ENCODE measurements at regions not wholly inside any gene's neighbourhood (a gene's known extent, or its start where the extent isn't known, plus 50 kb on each side); places are given as distances from the start of the nearest gene placed in this dataset.
A peak's percentile ranks its signal among the peaks of the same experiment; 100 is the strongest.

- TF ChIP-seq MAX (IDR thresholded peaks at IDR 0.05) = 0 out of 2 replicates have a peak, but pooled peaks have one; percentile 10
- TF ChIP-seq REST (IDR thresholded peaks at IDR 0.05; ENCODE audit: low read depth) = no peak
- TF ChIP-seq FOXM1 (IDR thresholded peaks at IDR 0.05; ENCODE audit: borderline replicate concordance, low read depth) = no peak
- TF ChIP-seq ZBTB7A (IDR thresholded peaks at IDR 0.05; ENCODE audit: low read depth) = 0 out of 2 replicates have a peak, but pooled peaks have one; percentile 11
- no peak for TF ChIP-seq TAF1 (IDR thresholded peaks at IDR 0.05; ENCODE audit: low read depth)
- no peak for TF ChIP-seq RAD21 (IDR thresholded peaks at IDR 0.05; ENCODE audit: low read depth)
- peak; percentile 76 for TF ChIP-seq USF1 (IDR thresholded peaks at IDR 0.05)
Observed at GRCh38 chr17:77451245-77451893, 310.6 kb downstream of the SEC14L1 start.

- TF ChIP-seq TEAD4 (IDR thresholded peaks at IDR 0.05) = no peak
- TF ChIP-seq USF1 (IDR thresholded peaks at IDR 0.05) = no peak
- TF ChIP-seq NFIC (IDR thresholded peaks at IDR 0.05) = no peak
- no peak for TF ChIP-seq TAF1 (IDR thresholded peaks at IDR 0.05; ENCODE audit: low read depth)
- no peak for TF ChIP-seq MAX (IDR thresholded peaks at IDR 0.05)
- TF ChIP-seq EP300 (IDR thresholded peaks at IDR 0.05; ENCODE audit: borderline replicate concordance) = no peak
- no peak for TF ChIP-seq CEBPB (IDR thresholded peaks at IDR 0.05)
Observed at GRCh38 chr17:77451894-77452852, 311.4 kb downstream of the SEC14L1 start.

- no peak for TF ChIP-seq YY1 (IDR thresholded peaks at IDR 0.05; ENCODE audit: low read depth)
- no peak for TF ChIP-seq TEAD4 (IDR thresholded peaks at IDR 0.05)
- no peak for TF ChIP-seq EP300 (IDR thresholded peaks at IDR 0.05; ENCODE audit: borderline replicate concordance)
- TF ChIP-seq RAD21 (IDR thresholded peaks at IDR 0.05; ENCODE audit: low read depth) = no peak
- TF ChIP-seq NFIC (IDR thresholded peaks at IDR 0.05) = no peak
- TF ChIP-seq CREB1 (IDR thresholded peaks at IDR 0.05; ENCODE audit: low read depth) = no peak
- no peak for TF ChIP-seq USF1 (IDR thresholded peaks at IDR 0.05)
- TF ChIP-seq ZBTB7A (IDR thresholded peaks at IDR 0.05; ENCODE audit: low read depth) = no peak
- no peak for TF ChIP-seq FOXM1 (IDR thresholded peaks at IDR 0.05; ENCODE audit: borderline replicate concordance, low read depth)
- TF ChIP-seq EGR1 (IDR thresholded peaks at IDR 0.05) = no peak
- no peak for TF ChIP-seq CEBPB (IDR thresholded peaks at IDR 0.05)
- no peak for TF ChIP-seq MAX (IDR thresholded peaks at IDR 0.05)
- TF ChIP-seq REST (IDR thresholded peaks at IDR 0.05; ENCODE audit: low read depth) = no peak
Observed at GRCh38 chr17:77453613-77454241, 313.0 kb downstream of the SEC14L1 start.

GRCh38 chr17:77454242-77455095 lies 313.7 kb downstream of the SEC14L1 start:
- TF ChIP-seq YY1 (IDR thresholded peaks at IDR 0.05; ENCODE audit: low read depth) = no peak

All from Ishikawa (cell line).